Right lobe of liver (tissue), 6 donors: ENCODE measurements at regions not wholly inside any gene's neighbourhood (a gene's known extent, or its start where the extent isn't known, plus 50 kb on each side); places are given as distances from the start of the nearest gene placed in this dataset.
"Not testable (repeated sequence)": the region's sequence is repeated elsewhere in the genome, so short reads cannot be mapped to it uniquely, and the experiment has no call there.

Experiments used
- ATAC-seq, 4 donors: fragments of 200-7000 bp; cut with Tn5 transposase; one replicate each; pipeline ENCODE4 v1.9.1; 2020; ENCODE audit warnings: mild to moderate bottlenecking in 4 of 4, moderate library complexity in 4 of 4
- DNase-seq, 3 donors: peaks; one replicate each; pipeline ENCODE4 v3.0.0-alpha.2; 2020
- H3K27ac ChIP-seq, 3 donors: fragments of 200-600 bp; one replicate each; pipeline ENCODE4 v1.8.0; 2022
- H3K27me3 ChIP-seq, 2 donors: fragments of 200-600 bp; one replicate each; pipeline ENCODE4 v1.8.0; 2022
- H3K36me3 ChIP-seq, 4 donors: fragments of 200-600 bp; sonication (generic) in 1 of 4; one replicate each; pipeline versions ENCODE4 v1.5.1 to v1.8.0; 2017 to 2022; ENCODE audit warnings: control low read depth in 1 of 4
- H3K4me1 ChIP-seq, 4 donors: fragments of 200-600 bp; sonication (generic) in 1 of 4; one replicate each; pipeline versions ENCODE4 v1.5.1 to v1.8.0; 2017 to 2022; ENCODE audit warnings: control low read depth in 1 of 4
- H3K4me3 ChIP-seq, 3 donors: fragments of 200-600 bp; one replicate each; pipeline ENCODE4 v1.8.0; 2022
- H3K9me3 ChIP-seq, 4 donors: fragments of 200-600 bp; sonication (generic) in 1 of 4; one replicate each; pipeline versions ENCODE4 v1.5.1 to v1.8.0; 2017 to 2022; ENCODE audit warnings: control low read depth in 1 of 4
- CTCF ChIP-seq, 4 donors: fragments of 200-600 bp in 3 of 4; fragments of 450-650 bp in 1 of 4; IDR thresholded peaks; one replicate each; pipeline versions ENCODE4 v1.5.1 to v1.8.0; 2016 to 2022; ENCODE audit warnings: antibody characterized with exemption in 4 of 4, mild to moderate bottlenecking in 2 of 4
- POLR2A ChIP-seq: fragments of 450-650 bp; IDR thresholded peaks from one replicate; pipeline ENCODE4 v1.6.1; 2017; ENCODE audit warnings: antibody characterized with exemption, mild to moderate bottlenecking
- WGBS: methylation state at CpG from one replicate; pipeline ENCODE4 v1.1.6; 2018; ENCODE audit warnings: low coverage, low lambda C conversion rate; ENCODE audit not compliant: insufficient coverage; ENCODE audit errors: missing lambda C conversion rate; 5-methylcytosine and 5-hydroxymethylcytosine counted together
- intact Hi-C, 2 donors: fragments of 100-400 bp; cut with DNase I; formaldehyde crosslinking; loops; one replicate each; pipeline versions ENCODE4 v1.11.2 to v1.14.1; 2022
- donor health status: DM: no; HTN: yes; CAD: no.
- donor health status: DM: no; HTN: no; CAD: no.
- donor health status: DM: no; HTN: no; CAD: no.
- donor health status: DM: no; HTN: yes; CAD: no.
- donor health status: DM: no; HTN: yes; CAD: no.

GRCh38 chr16:29114989-29115801, 130.3 kb downstream of the LAT start:
- H3K36me3 ChIP-seq, H3K9me3 ChIP-seq, H3K27me3 ChIP-seq, intact Hi-C loops: not testable (repeated sequence)
- Histone ChIP-seq H3K4me1 (peaks cover 0 to 39% (median 18%) of the 10 kb centered on the region in 4 donors), H3K4me3 (peak overlapping the region; percentile 16 to 31 (median 26)), H3K27ac (peak overlapping the region; percentile 82 to 95 (median 93))
- WGBS = 4% methylated on average over 11 of the region's 26 CpGs
- DNase-seq (peak; percentile 54 to 83 (median 77)), ATAC-seq (peak; percentile 74 to 79 (median 77))
- TF ChIP-seq CTCF (IDR thresholded peaks at IDR 0.05) = peak in 3 of 4 donors; percentile 58 to 72 (median 65)

GRCh38 chr16:29114574-29114973, 129.7 kb downstream of the LAT start:
- Histone ChIP-seq H3K4me1 (peaks cover 0 to 39% (median 18%) of the 10 kb centered on the region in 4 donors), H3K9me3 (no peaks in the 10 kb centered on the region), H3K4me3 (peak overlapping the region; percentile 16 to 31 (median 26)), H3K27ac (peak overlapping the region; percentile 82 to 95 (median 93)), H3K27me3 (no peaks in the 10 kb centered on the region), H3K36me3 (no peaks in the 10 kb centered on the region)
- TF ChIP-seq POLR2A (peak; percentile 39), CTCF (IDR thresholded peaks at IDR 0.05) (no peak)
- ATAC-seq (peak; percentile 69 to 83 (median 72)), DNase-seq (peak; percentile 36 to 89 (median 71))
- intact Hi-C loops = no loop called here
- WGBS = 54% methylated on average over 5 of the region's 6 CpGs

- H3K4me1 ChIP-seq = peaks cover 0 to 39% (median 18%) of the 10 kb centered on the region in 4 donors
- whole genome bisulfite sequencing = 89% methylated on average over 1 of the region's 1 CpG
- H3K4me3 ChIP-seq, H3K27me3 ChIP-seq, DNase-seq, H3K9me3 ChIP-seq, H3K36me3 ChIP-seq, intact Hi-C loops, ATAC-seq: not testable (repeated sequence)
- H3K27ac ChIP-seq = peak overlapping the region in 1 of 3 donors; percentile 93
Observed at GRCh38 chr16:29113446-29113845, 128.6 kb downstream of the LAT start.

- intact Hi-C loops = no loop called here
- Histone ChIP-seq H3K4me3 (no peak overlapping the region), H3K27me3 (no peaks in the 10 kb centered on the region), H3K9me3 (no peaks in the 10 kb centered on the region), H3K27ac (no peak overlapping the region), H3K4me1 (peaks cover 0 to 39% (median 17%) of the 10 kb centered on the region in 4 donors), H3K36me3 (no peaks in the 10 kb centered on the region)
- DNase-seq = no peak
- ATAC-seq = no peak
- 92% methylated on average over 3 of the region's 4 CpGs for WGBS
- TF ChIP-seq CTCF (IDR thresholded peaks at IDR 0.05) (peak in 3 of 4 donors; percentile 4 to 22 (median 5)), POLR2A (no peak)
Observed at GRCh38 chr16:29112755-29113347, 128.0 kb downstream of the LAT start.

- 47% methylated on average over 8 of the region's 8 CpGs for WGBS
- H3K27ac ChIP-seq, ATAC-seq, H3K4me3 ChIP-seq, H3K9me3 ChIP-seq, H3K36me3 ChIP-seq, H3K27me3 ChIP-seq, intact Hi-C loops, DNase-seq: not testable (repeated sequence)
- H3K4me1 ChIP-seq = peaks cover 0 to 39% (median 15%) of the 10 kb centered on the region in 4 donors
Observed at GRCh38 chr16:29111901-29112680, 127.2 kb downstream of the LAT start.
